B cell (primary cell): ENCODE measurements at regions not wholly inside any gene's neighbourhood (a gene's known extent, or its start where the extent isn't known, plus 50 kb on each side); places are given as distances from the start of the nearest gene placed in this dataset.

Source experiments
- ATAC-seq: fragments of 200-7000 bp; cut with Tn5 transposase; one replicate; pipeline ENCODE4 v1.10.0; 2021; ENCODE audit warnings: low read depth, mild to moderate bottlenecking, moderate number of reproducible peaks, moderate library complexity
- CTCF ChIA-PET: fragments of 350-600 bp; sonication (Branson Sonifier 250); formaldehyde crosslinking; loops from one replicate; lab custom pipeline; 2021; ENCODE audit warnings: antibody characterized with exemption, inconsistent platforms; lab: Charles Lee
- POLR2A ChIA-PET: fragments of 350-600 bp; sonication (Branson Sonifier 250); formaldehyde crosslinking; loops from one replicate; lab custom pipeline; 2021; ENCODE audit warnings: antibody characterized with exemption; lab: Charles Lee
- DNase-seq: peaks from one replicate; pipeline ENCODE4 v3.0.0; 2013
- H2AFZ ChIP-seq: 2 replicates; pipeline ENCODE4 v1.6.1; 2012; ENCODE audit warnings: mild to moderate bottlenecking, low read depth, low read length; ENCODE audit not compliant: insufficient read depth, poor library complexity, severe bottlenecking
- H3K27ac ChIP-seq, 2 donors: 1 replicate in 1 of 2; 2 replicates in 1 of 2; pipeline ENCODE4 v1.5.1; 2012 to 2013; ENCODE audit warnings: low read length in 2 of 2, mild to moderate bottlenecking in 2 of 2, moderate library complexity in 1 of 2
- H3K27me3 ChIP-seq, 4 experiments: fragments of 200-600 bp in 1 of 4; sonication (generic) in 1 of 4; replicated peaks in 1 of 4; 1 replicate in 2 of 4; 2 replicates in 2 of 4; pipeline versions ENCODE4 v1.6.1 to v1.7.0; 2013 to 2016; ENCODE audit warnings: low read length in 3 of 4, mild to moderate bottlenecking in 2 of 4, mixed read lengths in 1 of 4, moderate library complexity in 1 of 4; ENCODE audit not compliant: insufficient read depth in 4 of 4, control insufficient read depth in 3 of 4; ENCODE audit errors: control extremely low read depth in 1 of 4
- H3K36me3 ChIP-seq, 2 experiments: replicated peaks in 1 of 2; 1 replicate in 1 of 2; 2 replicates in 1 of 2; pipeline versions ENCODE4 v1.6.1 to v1.7.1; 2013; ENCODE audit warnings: low read length in 1 of 2; ENCODE audit not compliant: insufficient read depth in 2 of 2, control insufficient read depth in 1 of 2; ENCODE audit errors: control extremely low read depth in 1 of 2, extremely low read depth in 1 of 2
- H3K4me1 ChIP-seq, 2 donors: fragments of 200-600 bp in 1 of 2; sonication (generic) in 1 of 2; 1 replicate in 1 of 2; 2 replicates in 1 of 2; pipeline versions ENCODE4 v1.5.1 to v1.6.1; 2013 to 2017; ENCODE audit warnings: low read length in 2 of 2; ENCODE audit not compliant: control insufficient read depth in 2 of 2, insufficient read depth in 2 of 2
- H3K4me2 ChIP-seq: replicated peaks from 2 replicates; pipeline ENCODE3; 2012; ENCODE audit warnings: mild to moderate bottlenecking, low read depth, low read length; ENCODE audit not compliant: poor library complexity, severe bottlenecking
- H3K4me3 ChIP-seq, 5 experiments: fragments of 200-600 bp in 1 of 5; sonication (generic) in 1 of 5; 1 replicate in 3 of 5; 2 replicates in 2 of 5; pipeline versions ENCODE4 v1.5.1 to v1.7.0; 2011 to 2016; ENCODE audit warnings: low read length in 4 of 5, mild to moderate bottlenecking in 4 of 5, low read depth in 2 of 5, control low read depth in 1 of 5, moderate library complexity in 1 of 5; ENCODE audit not compliant: insufficient read depth in 1 of 5; ENCODE audit errors: control extremely low read depth in 1 of 5, extremely low read depth in 1 of 5
- H3K79me2 ChIP-seq: fragments of 200-600 bp; sonication (generic); one replicate; pipeline ENCODE4 v1.6.0; 2016; ENCODE audit warnings: low read length; ENCODE audit not compliant: control insufficient read depth, insufficient read depth
- H3K9ac ChIP-seq: fragments of 200-600 bp; sonication (generic); 2 replicates; pipeline ENCODE4 v1.6.1; 2017; ENCODE audit warnings: mild to moderate bottlenecking, low read length, moderate library complexity
- H3K9me3 ChIP-seq, 3 donors: one replicate each; pipeline versions ENCODE4 v1.6.1 to v1.7.1; 2013; ENCODE audit warnings: low read length in 2 of 3; ENCODE audit not compliant: control insufficient read depth in 2 of 3, insufficient read depth in 1 of 3; ENCODE audit errors: control extremely low read depth in 1 of 3
- H4K20me1 ChIP-seq: 2 replicates; pipeline ENCODE4 v1.6.0; 2012; ENCODE audit warnings: mild to moderate bottlenecking, low read length; ENCODE audit not compliant: insufficient read depth, control insufficient read depth, poor library complexity, severe bottlenecking
- H3K27ac Mint-ChIP-seq: one replicate; pipeline ENCODE4 v1.8.0; 2021; ENCODE audit warnings: mixed read lengths
- H3K27me3 Mint-ChIP-seq: one replicate; pipeline ENCODE4 v1.8.0; 2021; ENCODE audit warnings: mixed read lengths
- H3K4me1 Mint-ChIP-seq: one replicate; pipeline ENCODE4 v1.8.0; 2021; ENCODE audit warnings: mixed read lengths
- H3K4me3 Mint-ChIP-seq: one replicate; pipeline ENCODE4 v1.8.0; 2021; ENCODE audit warnings: mixed read lengths
- H3K9me3 Mint-ChIP-seq: one replicate; pipeline ENCODE4 v1.8.0; 2022; ENCODE audit warnings: mixed read lengths; ENCODE audit not compliant: insufficient read depth
- CTCF ChIP-seq: fragments of 200-600 bp; IDR thresholded peaks from one replicate; pipeline ENCODE4 v1.8.0; 2022; ENCODE audit warnings: antibody characterized with exemption, mild to moderate bottlenecking
- EZH2 ChIP-seq: IDR thresholded peaks from 2 replicates; pipeline ENCODE4 v1.6.1; 2012; ENCODE audit warnings: borderline replicate concordance, low read depth, mild to moderate bottlenecking, moderate library complexity, low read length; ENCODE audit not compliant: insufficient read depth, poor library complexity, severe bottlenecking
- WGBS: methylation state at CpG from one replicate; pipeline ENCODE4 v1.1.5; 2013; ENCODE audit warnings: missing lambda C conversion rate; ENCODE audit not compliant: insufficient coverage; 5-methylcytosine and 5-hydroxymethylcytosine counted together
- intact Hi-C: fragments of 100-400 bp; cut with micrococcal nuclease; formaldehyde crosslinking; loops from one replicate; pipeline ENCODE4 v1.10.0; 2022

DNA sequence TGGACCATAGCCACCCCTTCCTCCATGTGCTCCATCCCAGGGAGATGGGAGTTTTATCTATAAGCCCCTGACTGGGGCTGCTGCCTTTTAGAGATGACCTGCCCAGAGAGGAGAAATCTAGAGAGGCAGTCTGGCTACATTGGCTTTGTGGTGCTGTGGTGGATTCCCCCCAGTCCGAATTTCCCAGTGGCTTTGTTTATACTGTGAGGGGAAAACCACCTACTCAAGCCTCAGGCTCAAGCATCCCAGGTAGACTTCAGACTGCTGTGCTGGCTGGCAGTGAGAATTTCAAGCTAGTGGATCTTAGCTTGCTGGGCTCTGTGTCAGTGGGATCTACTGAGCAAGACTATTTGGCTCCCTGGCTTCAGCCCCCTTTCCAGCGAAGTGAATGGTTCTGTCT is 1195.7 kb upstream of the PCDH20 start:
- H3K9me3 Mint-ChIP-seq = peaks cover 3% of the 10 kb centered on the region
- no peaks in the 10 kb centered on the region for H3K4me1 Mint-ChIP-seq
- intact Hi-C loops = no loop called here
- H4K20me1 ChIP-seq = no peaks in the 10 kb centered on the region
- no peaks in the 10 kb centered on the region for H3K4me1 ChIP-seq
- TF ChIP-seq CTCF (no peak), EZH2 (no peak)
- POLR2A ChIA-PET = no interaction called here
- no peak overlapping the region for H3K4me2 ChIP-seq
- H3K27me3 ChIP-seq = no peaks in the 10 kb centered on the region
- H3K4me3 ChIP-seq = no peak overlapping the region
- CTCF ChIA-PET = no interaction called here
- H3K27me3 Mint-ChIP-seq = no peaks in the 10 kb centered on the region
- H3K27ac ChIP-seq = no peak overlapping the region
- no peaks in the 10 kb centered on the region for H3K36me3 ChIP-seq
- H2AFZ ChIP-seq = no peak overlapping the region
- H3K9me3 ChIP-seq = peaks cover 0 to 12% (median 0%) of the 10 kb centered on the region in 3 donors
- no peak overlapping the region for H3K9ac ChIP-seq
- H3K79me2 ChIP-seq = no peaks in the 10 kb centered on the region
- H3K4me3 Mint-ChIP-seq = no peak overlapping the region
- DNase-seq (no peak), ATAC-seq (no peak)
- WGBS = 86% methylated on average over 1 of the region's 2 CpGs
- no peak overlapping the region for H3K27ac Mint-ChIP-seq

DNA sequence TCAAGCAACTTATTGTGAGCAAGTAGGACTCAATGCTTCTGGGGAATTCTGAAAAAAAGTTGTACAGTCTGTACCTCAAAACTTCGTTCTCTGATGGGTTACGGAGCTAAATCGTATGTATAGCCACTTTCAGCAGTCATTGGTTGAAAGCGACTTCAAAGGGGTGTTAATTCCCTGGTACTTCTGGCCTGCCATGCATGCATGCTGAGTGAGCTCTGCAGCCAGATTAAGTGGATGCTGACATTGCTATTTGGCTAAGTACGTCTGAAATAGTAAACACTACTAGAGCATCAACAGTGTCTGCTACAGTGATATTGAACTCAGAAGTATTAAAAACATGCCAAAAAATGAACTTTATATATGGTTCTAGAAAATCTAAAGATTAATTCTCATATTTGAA is 1183.1 kb upstream of the PCDH20 start:
- no peak overlapping the region for H3K4me3 Mint-ChIP-seq
- H3K9me3 ChIP-seq = peaks cover 0 to 1% (median 0%) of the 10 kb centered on the region in 3 donors
- no peak overlapping the region for H3K4me3 ChIP-seq
- POLR2A ChIA-PET = no interaction called here
- H4K20me1 ChIP-seq = no peaks in the 10 kb centered on the region
- H3K4me1 Mint-ChIP-seq = no peaks in the 10 kb centered on the region
- H3K36me3 ChIP-seq = no peaks in the 10 kb centered on the region
- no peaks in the 10 kb centered on the region for H3K79me2 ChIP-seq
- H3K27ac Mint-ChIP-seq = no peak overlapping the region
- no peak overlapping the region for H3K27ac ChIP-seq
- no peak overlapping the region for H3K4me2 ChIP-seq
- no peaks in the 10 kb centered on the region for H3K4me1 ChIP-seq
- no peak overlapping the region for H3K9ac ChIP-seq
- H3K27me3 ChIP-seq = no peaks in the 10 kb centered on the region
- DNase-seq (no peak), ATAC-seq (no peak)
- no peaks in the 10 kb centered on the region for H3K27me3 Mint-ChIP-seq
- H3K9me3 Mint-ChIP-seq = no peaks in the 10 kb centered on the region
- WGBS = 84% methylated on average over 4 of the region's 5 CpGs
- CTCF ChIA-PET = no interaction called here
- intact Hi-C loops = no loop called here
- H2AFZ ChIP-seq = no peak overlapping the region
- TF ChIP-seq EZH2 (no peak), CTCF (no peak)
